Choroid plexus epithelial cell (primary cell): ENCODE measurements at regions not wholly inside any gene's neighbourhood (a gene's known extent, or its start where the extent isn't known, plus 50 kb on each side); places are given as distances from the start of the nearest gene placed in this dataset.

ENCODE experiments used
- DNase-seq: peaks from one replicate; pipeline ENCODE4 v3.0.0-alpha.2; 2010; ENCODE audit warnings: low read depth
- H3K4me3 ChIP-seq: 2 replicates; pipeline ENCODE4 v1.5.1; 2011; ENCODE audit warnings: low read depth, mild to moderate bottlenecking, control low read depth, low read length, moderate library complexity
- TF ChIP-seq, protein P1 (sequence below): conservative IDR thresholded peaks from 2 replicates; pipeline ENCODE4 v1.5.1; 2011; ENCODE audit warnings: low read depth, mild to moderate bottlenecking, control low read depth, inconsistent platforms, low read length, moderate library complexity

DNA sequence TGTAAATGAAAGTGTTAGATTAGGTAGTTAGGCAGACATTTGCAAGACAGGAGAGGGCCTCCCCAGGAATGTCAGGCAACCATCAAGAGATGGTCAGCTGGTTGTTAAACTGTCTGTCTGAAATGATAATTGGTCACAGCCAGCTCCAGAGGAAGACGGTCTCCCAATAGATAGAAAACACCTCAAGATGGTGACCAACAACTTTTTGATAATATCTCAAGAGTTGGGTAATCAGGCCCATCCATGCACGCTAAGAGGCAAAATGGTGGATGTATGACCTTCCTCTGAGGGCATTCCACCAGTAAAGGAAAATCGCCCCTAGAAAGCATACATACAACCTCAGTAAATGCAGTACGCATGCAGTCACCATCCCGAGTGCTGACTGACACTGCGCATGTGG lies 118.2 kb downstream of the MAP3K21 start:
- TF ChIP-seq, protein P1, sequence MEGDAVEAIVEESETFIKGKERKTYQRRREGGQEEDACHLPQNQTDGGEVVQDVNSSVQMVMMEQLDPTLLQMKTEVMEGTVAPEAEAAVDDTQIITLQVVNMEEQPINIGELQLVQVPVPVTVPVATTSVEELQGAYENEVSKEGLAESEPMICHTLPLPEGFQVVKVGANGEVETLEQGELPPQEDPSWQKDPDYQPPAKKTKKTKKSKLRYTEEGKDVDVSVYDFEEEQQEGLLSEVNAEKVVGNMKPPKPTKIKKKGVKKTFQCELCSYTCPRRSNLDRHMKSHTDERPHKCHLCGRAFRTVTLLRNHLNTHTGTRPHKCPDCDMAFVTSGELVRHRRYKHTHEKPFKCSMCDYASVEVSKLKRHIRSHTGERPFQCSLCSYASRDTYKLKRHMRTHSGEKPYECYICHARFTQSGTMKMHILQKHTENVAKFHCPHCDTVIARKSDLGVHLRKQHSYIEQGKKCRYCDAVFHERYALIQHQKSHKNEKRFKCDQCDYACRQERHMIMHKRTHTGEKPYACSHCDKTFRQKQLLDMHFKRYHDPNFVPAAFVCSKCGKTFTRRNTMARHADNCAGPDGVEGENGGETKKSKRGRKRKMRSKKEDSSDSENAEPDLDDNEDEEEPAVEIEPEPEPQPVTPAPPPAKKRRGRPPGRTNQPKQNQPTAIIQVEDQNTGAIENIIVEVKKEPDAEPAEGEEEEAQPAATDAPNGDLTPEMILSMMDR = no peak
- no peak for DNase-seq
- H3K4me3 ChIP-seq = no peak overlapping the region

DNA sequence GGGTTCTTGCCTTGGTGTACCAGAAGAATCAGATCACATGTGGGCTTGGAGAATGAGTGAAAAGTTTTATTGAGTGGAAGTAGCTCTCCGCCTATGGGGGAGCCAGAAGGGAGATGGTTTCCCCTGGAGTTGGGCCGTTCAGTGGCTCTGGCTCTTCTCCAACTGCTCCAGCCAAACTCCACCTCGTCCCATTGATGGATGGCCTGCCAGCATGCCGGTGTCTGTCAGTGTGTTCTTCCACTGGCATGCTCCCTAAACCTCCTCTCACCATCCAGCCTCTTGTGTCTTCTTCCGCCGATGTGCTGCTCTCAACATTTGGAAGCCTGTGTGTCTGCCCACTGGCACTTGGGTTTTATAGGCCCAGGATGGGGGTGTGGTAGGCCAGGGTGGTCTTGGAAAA lies 119.4 kb downstream of the MAP3K21 start:
- TF ChIP-seq, protein P1 = no peak

DNA sequence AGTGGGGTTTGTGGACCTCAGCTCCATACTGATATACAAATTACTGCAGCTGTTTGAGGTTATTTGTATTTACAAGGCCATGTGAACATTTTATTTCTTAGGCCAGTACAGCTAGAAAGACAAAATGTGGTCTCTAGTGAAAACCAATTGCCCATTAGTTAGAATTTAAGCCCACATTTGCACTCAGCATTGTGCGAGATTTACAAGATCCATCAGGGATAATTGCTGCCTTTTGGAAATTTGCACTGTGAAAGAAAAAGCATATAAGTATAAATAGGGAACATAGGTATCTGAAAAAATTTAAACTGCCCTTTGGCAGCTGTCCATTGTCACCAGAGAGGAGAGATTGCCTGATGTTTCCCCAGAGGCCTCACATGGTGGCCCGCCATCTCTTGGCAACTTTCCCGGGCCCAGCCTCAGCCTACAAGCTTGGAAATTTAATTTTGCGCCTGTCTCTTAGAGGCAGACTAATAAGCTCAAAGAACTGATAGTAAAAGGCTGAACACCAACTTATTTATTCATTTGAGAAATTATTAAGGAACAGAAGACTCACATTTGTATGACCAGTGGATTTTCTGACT lies 120.7 kb downstream of the MAP3K21 start:
- no peak overlapping the region for H3K4me3 ChIP-seq
- TF ChIP-seq, protein P1 = no peak
- DNase-seq = no peak

More for the DNA sequence above, 119.4 kb downstream of the MAP3K21 start:
- H3K4me3 ChIP-seq = no peak overlapping the region
- no peak for DNase-seq

DNA sequence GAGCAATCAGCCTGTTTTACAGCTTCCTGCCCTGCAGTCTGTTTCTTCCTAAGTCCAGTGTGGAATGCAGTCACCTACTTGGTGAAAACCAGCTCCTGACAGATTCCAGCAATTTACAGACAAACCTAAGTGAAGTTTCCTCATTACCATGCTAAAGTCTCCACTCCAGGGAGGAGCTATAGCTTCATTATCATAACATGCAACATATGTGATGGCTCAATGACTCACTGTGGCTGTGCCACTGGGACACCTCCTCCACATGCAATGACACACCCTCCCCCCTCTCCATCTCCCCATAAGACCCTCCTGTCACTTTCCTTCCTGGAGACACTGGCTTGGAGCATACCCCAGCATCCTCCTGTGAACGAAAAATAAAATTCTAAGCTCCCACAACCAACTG lies 125.2 kb downstream of the MAP3K21 start:
- no peak for DNase-seq
- TF ChIP-seq, protein P1 = no peak
- no peak overlapping the region for H3K4me3 ChIP-seq

DNA sequence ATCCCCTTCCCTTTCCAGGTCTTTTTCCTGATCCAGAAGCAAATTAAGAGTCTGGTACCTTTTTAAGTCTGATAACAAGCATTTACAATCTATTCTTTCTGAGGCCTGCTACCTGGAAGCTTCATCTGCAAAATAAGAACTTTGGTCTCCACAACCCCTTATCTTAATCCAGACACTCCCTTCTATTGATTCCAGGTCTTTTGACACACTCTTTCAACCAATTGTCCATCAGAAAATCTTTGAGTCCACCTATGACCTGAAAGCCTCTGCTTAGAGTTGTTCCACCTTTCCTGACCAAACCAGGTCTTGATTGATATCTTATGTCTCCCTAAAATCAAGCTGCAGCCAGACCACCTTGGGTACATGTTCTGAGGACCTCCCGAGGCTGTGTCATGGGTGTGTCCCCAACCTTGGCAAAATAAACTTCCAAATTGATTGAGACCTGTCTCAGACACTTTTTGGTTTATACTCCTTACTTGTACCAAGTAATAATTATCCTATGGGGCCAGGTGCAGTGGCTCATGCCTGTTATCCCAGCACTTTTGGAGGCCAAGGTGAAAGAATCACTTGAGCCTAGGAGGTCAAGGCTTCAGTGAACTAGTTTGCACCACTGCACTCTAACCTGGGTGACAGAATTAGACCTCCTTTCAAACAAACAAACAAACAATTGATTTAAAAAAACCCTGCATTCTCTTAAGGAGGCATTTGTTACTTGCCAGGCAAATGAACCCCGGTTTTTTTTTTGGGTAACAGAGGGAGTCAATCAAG lies 126.1 kb downstream of the MAP3K21 start:
- no peak overlapping the region for H3K4me3 ChIP-seq
- TF ChIP-seq, protein P1 = no peak
- no peak for DNase-seq

DNA sequence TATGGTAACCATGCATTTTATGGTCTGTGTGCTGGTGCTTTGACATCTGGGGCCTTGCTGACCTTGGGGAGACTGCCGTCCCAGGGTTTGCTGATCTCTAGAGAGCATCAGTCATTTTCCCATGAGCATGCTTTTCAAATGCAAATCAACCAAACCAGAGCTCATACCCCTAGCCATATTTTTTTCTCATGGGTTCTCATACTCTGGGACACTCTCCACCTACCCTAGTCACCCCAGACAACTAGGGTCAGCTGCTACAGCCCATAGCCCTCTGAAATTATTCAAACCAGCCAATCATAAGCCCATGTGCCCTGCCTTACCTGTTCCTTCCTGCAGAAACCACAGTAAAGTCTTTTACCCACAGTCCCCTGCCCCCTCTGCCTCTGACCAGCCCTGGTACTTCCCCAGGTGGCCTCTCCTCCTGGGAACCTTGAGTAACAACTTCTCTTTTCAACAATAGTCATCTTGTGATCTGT lies 132.0 kb downstream of the MAP3K21 start:
- TF ChIP-seq, protein P1 = no peak
- no peak for DNase-seq
- no peak overlapping the region for H3K4me3 ChIP-seq
